Tibial artery (tissue), 4 donors: ENCODE measurements at regions not wholly inside any gene's neighbourhood (a gene's known extent, or its start where the extent isn't known, plus 50 kb on each side); places are given as distances from the start of the nearest gene placed in this dataset.
"Not testable (repeated sequence)": the region's sequence is repeated elsewhere in the genome, so short reads cannot be mapped to it uniquely, and the experiment has no call there.

ENCODE experiments used
- DNase-seq, 2 donors: peaks; one replicate each; pipeline ENCODE4 v3.0.0-alpha.2; 2019
- H3K27ac ChIP-seq, 2 donors: fragments of 200-600 bp; sonication (generic) in 1 of 2; 1 replicate in 1 of 2; 2 replicates in 1 of 2; pipeline ENCODE4 v1.5.1; 2018 to 2019; ENCODE audit warnings: mild to moderate bottlenecking in 1 of 2
- H3K27me3 ChIP-seq, 2 donors: fragments of 200-600 bp; sonication (generic) in 1 of 2; one replicate each; pipeline versions ENCODE4 v1.5.1 to v1.6.0; 2016 to 2019
- H3K36me3 ChIP-seq, 3 donors: fragments of 200-600 bp; sonication (generic) in 2 of 3; one replicate each; pipeline ENCODE4 v1.5.1; 2016 to 2019; ENCODE audit warnings: mild to moderate bottlenecking in 2 of 3
- H3K4me1 ChIP-seq, 4 donors: fragments of 200-600 bp; sonication (generic) in 2 of 4; 1 replicate in 3 of 4; 2 replicates in 1 of 4; pipeline ENCODE4 v1.5.1; 2016 to 2019
- H3K4me3 ChIP-seq, 2 donors: fragments of 200-600 bp; sonication (generic) in 1 of 2; 1 replicate in 1 of 2; 2 replicates in 1 of 2; pipeline ENCODE4 v1.5.1; 2018 to 2019; ENCODE audit warnings: mild to moderate bottlenecking in 2 of 2
- H3K9me3 ChIP-seq, 3 donors: fragments of 200-600 bp; sonication (generic) in 1 of 3; one replicate each; pipeline ENCODE4 v1.5.1; 2016 to 2019
- intact Hi-C: fragments of 100-400 bp; cut with DNase I; formaldehyde crosslinking; loops from one replicate; pipeline ENCODE4 v1.15.0; 2023; ENCODE audit warnings: low total_unique reads
- TF ChIP-seq, protein P1 (sequence below), 2 experiments: fragments of 200-600 bp in 1 of 2; fragments of 450-650 bp in 1 of 2; IDR thresholded peaks; one replicate each; pipeline ENCODE4 v1.5.1; 2017 to 2019; ENCODE audit warnings: antibody characterized with exemption in 2 of 2, mild to moderate bottlenecking in 1 of 2, moderate library complexity in 1 of 2

DNA sequence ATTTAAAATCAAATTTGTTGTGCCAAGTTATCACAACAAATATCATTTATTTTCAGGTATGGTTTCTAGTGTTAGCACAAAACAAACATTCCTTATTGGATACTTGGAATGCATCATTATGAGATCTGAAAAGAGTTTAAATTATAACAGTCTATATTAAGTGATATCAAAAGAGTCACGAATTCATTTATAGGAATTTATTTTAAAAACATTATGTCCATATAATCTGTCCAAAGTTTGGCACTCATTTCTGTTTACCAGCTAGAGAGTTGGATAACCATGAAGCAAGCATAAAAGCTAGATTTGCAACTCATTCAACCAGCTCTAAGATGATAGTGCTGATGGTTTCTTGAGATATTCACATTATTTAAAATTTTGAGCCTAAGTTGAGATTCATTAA is 453.2 kb downstream of the DOK5 start:
- no peak overlapping the region for H3K4me3 ChIP-seq
- DNase-seq = no peak
- no peaks in the 10 kb centered on the region for H3K4me1 ChIP-seq
- H3K9me3 ChIP-seq = no peaks in the 10 kb centered on the region
- H3K27me3 ChIP-seq = no peaks in the 10 kb centered on the region
- no peaks in the 10 kb centered on the region for H3K36me3 ChIP-seq
- intact Hi-C loops = no loop called here
- no peak overlapping the region for H3K27ac ChIP-seq
- TF ChIP-seq, protein P1, sequence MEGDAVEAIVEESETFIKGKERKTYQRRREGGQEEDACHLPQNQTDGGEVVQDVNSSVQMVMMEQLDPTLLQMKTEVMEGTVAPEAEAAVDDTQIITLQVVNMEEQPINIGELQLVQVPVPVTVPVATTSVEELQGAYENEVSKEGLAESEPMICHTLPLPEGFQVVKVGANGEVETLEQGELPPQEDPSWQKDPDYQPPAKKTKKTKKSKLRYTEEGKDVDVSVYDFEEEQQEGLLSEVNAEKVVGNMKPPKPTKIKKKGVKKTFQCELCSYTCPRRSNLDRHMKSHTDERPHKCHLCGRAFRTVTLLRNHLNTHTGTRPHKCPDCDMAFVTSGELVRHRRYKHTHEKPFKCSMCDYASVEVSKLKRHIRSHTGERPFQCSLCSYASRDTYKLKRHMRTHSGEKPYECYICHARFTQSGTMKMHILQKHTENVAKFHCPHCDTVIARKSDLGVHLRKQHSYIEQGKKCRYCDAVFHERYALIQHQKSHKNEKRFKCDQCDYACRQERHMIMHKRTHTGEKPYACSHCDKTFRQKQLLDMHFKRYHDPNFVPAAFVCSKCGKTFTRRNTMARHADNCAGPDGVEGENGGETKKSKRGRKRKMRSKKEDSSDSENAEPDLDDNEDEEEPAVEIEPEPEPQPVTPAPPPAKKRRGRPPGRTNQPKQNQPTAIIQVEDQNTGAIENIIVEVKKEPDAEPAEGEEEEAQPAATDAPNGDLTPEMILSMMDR (IDR thresholded peaks at IDR 0.05) = no peak

DNA sequence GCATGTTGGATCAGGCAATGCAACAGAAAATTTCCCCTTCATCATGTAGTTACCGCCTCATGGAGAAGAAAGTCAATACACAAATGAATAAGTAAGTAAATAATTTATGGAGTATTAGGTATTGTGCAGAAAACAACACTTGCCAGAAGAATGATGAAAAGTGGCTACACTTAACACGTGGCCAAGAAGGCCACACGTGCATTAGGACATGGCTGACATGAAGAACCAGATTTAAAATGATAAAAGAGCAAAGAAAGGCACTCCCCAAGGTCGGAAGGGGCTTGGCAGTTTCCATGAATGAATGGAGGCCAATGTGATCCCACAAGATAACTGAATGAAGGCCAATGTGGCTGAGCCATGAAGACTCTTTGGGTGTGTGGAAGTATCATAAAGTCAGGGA is 447.2 kb downstream of the DOK5 start:
- intact Hi-C loops = no loop called here
- Histone ChIP-seq H3K4me3 (no peak overlapping the region), H3K36me3 (no peaks in the 10 kb centered on the region), H3K4me1 (no peaks in the 10 kb centered on the region), H3K27ac (no peak overlapping the region), H3K9me3 (no peaks in the 10 kb centered on the region), H3K27me3 (no peaks in the 10 kb centered on the region)
- DNase-seq = no peak
- TF ChIP-seq, protein P1 (IDR thresholded peaks at IDR 0.05) = no peak

DNA sequence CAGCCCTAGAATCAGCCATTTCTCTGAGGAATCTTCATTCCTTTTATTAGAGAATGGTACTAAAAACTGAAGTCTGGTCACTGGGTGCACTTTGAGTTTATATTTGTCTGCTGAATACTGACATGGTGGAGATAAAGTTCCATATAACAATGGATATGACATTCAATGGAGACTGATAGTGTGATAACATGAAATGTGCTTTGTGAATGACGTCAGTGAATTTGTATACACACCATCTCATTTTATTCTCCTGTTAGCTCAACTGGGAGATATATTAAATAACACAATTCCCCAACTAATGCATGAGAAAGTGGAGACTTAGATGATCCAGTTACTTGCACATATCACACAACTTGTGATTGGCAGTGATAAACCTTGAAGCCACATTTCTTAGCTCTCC is 446.7 kb downstream of the DOK5 start:
- Histone ChIP-seq H3K4me1 (no peaks in the 10 kb centered on the region), H3K27me3 (no peaks in the 10 kb centered on the region), H3K27ac (no peak overlapping the region), H3K4me3 (no peak overlapping the region), H3K36me3 (no peaks in the 10 kb centered on the region), H3K9me3 (no peaks in the 10 kb centered on the region)
- DNase-seq = no peak
- TF ChIP-seq, protein P1 (IDR thresholded peaks at IDR 0.05) = no peak
- intact Hi-C loops = no loop called here

DNA sequence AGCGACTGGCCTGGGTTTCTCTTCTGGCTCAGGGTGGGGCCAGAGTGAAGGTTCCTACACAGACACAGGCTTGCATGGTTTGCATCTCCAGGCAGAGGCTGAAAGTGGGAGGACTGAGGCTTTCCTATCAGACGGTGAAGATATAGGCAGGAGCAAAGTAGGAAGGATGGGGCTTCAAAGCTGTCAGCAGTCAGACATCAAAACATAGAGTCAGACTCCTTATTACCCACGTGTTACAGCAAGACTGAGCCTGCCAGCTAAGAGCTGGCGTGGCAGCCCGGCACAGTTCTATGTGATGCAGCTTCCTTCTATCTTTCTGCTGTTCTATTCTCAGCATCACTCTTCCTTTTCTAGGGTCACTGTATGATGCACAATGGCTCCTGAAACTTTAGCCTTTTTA is 445.1 kb downstream of the DOK5 start:
- DNase-seq = no peak
- intact Hi-C loops = no loop called here
- Histone ChIP-seq H3K27ac (no peak overlapping the region), H3K4me3 (no peak overlapping the region), H3K4me1 (no peaks in the 10 kb centered on the region), H3K9me3 (no peaks in the 10 kb centered on the region), H3K36me3 (no peaks in the 10 kb centered on the region), H3K27me3 (no peaks in the 10 kb centered on the region)
- TF ChIP-seq, protein P1 (IDR thresholded peaks at IDR 0.05) = no peak

DNA sequence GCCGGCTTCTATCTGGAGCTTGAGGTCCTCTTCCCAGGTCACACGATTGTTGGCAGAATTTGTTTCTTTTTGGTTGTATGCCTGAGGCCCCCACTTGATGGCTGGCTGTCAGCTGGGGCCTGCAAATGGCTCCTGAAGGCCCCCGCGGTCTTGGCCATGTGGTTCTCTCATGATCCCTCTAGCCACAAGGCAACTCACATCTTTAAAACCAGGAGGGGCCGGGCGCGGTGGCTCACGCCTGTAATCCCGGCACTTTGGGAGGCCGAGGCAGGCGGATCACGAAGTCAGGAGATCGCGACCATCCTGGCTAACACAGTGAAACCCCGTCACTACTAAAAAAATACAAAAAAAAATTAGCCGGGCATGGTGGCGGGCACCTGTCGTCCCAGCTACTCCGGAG is 443.6 kb downstream of the DOK5 start:
- H3K27me3 ChIP-seq, H3K36me3 ChIP-seq, H3K4me3 ChIP-seq, H3K27ac ChIP-seq, intact Hi-C loops, DNase-seq, H3K4me1 ChIP-seq, H3K9me3 ChIP-seq: not testable (repeated sequence)

DNA sequence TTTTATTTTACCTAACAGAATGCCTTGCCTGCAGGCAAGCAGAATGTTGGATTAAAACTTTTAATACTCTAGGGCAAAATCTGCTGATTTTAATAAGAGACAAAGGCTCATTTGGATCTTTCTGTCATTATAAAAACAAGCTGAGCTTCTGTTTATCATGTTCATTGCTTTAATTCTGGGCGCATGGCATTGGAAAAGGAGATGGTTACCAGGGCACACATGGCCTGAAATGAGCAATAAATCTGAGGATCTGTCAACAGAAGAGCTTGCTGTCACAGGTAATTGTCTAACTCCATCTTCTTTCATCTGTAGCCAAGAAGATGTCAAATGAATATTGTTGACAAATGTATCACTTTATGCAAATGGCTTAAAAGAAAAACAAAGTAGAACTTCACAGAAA is 439.6 kb downstream of the DOK5 start:
- TF ChIP-seq, protein P1 (IDR thresholded peaks at IDR 0.05) = no peak
- Histone ChIP-seq H3K4me1 (no peaks in the 10 kb centered on the region), H3K27me3 (no peaks in the 10 kb centered on the region), H3K4me3 (no peak overlapping the region), H3K36me3 (no peaks in the 10 kb centered on the region), H3K9me3 (no peaks in the 10 kb centered on the region), H3K27ac (no peak overlapping the region)
- no peak for DNase-seq
- intact Hi-C loops = no loop called here
